ENCODE measurements at regions not wholly inside any gene's neighbourhood (a gene's known extent, or its start where the extent isn't known, plus 50 kb on each side); places are given as distances from the start of the nearest gene placed in this dataset.

DNA sequence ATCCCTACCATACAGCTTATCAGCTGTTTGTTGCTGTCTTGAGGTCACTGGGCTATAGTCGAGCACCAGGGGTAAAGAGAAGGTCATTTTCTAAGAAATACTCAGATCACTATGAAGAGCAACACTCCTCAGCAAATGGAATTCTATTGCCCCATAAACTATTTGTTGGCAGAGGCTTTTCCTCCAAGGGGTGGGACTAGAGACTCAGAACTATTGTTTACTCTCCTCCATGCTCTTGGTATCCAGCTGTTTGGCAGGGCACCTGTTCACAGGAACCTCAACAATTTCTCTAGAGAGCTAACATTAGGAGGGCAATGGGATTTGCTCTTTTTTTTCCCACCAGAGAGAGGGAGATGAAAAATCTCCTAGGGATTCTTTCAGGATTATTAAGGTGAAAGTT, 249.1 kb upstream of the SPRED2 start:
- Histone ChIP-seq H3K9me3 (no peaks in the 10 kb centered on the region), H3K4me3 (no peak overlapping the region)

DNA sequence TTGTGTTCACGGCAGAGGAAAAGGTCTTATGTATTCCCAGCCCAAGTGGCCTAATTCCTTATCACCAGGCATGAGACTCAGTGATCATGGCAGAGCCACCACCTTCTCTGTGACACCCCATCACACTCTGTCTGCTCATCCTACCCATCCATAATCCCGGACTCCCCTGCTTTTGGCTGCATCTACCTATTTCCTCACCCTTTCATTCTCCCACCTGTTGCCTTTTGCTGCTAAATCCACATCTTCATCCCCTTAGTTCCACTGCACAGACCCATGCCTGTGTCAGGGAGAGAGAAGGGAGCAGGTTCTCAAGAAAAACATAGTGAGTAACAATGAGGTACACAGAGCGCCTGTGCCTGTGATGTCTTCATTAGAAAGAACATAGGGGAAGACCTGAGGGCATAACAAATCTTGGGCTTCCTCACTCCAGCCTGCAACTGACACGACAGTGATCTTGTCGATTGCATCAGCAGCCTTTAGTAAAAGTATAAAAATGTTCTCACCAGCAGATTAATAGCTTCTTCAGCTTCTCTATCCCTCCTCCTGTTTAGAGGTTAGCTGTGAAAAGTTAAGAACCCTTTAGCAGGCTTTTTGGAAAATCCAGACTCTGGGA, 246.5 kb upstream of the SPRED2 start:
- Histone ChIP-seq H3K27me3 (no peaks in the 10 kb centered on the region), H3K36me3 (no peaks in the 10 kb centered on the region), H3K4me3 (no peak overlapping the region), H3K4me1 (no peaks in the 10 kb centered on the region), H3K9me3 (no peaks in the 10 kb centered on the region), H3K27ac (no peak overlapping the region)
- DNase-seq (ENCODE audit: low spot score in 2 of 2): no peak
- intact Hi-C loops (cut with DNase I): no loop called here
- no peak for TF ChIP-seq CTCF (IDR thresholded peaks at IDR 0.05)

More for the DNA sequence above, 249.1 kb upstream of the SPRED2 start:
- Histone ChIP-seq H3K36me3 (no peaks in the 10 kb centered on the region), H3K27me3 (no peaks in the 10 kb centered on the region), H3K4me1 (no peaks in the 10 kb centered on the region), H3K27ac (no peak overlapping the region)
- DNase-seq (ENCODE audit: low spot score in 2 of 2): no peak
- intact Hi-C loops (cut with DNase I): no loop called here
- TF ChIP-seq CTCF (IDR thresholded peaks at IDR 0.05): no peak

DNA sequence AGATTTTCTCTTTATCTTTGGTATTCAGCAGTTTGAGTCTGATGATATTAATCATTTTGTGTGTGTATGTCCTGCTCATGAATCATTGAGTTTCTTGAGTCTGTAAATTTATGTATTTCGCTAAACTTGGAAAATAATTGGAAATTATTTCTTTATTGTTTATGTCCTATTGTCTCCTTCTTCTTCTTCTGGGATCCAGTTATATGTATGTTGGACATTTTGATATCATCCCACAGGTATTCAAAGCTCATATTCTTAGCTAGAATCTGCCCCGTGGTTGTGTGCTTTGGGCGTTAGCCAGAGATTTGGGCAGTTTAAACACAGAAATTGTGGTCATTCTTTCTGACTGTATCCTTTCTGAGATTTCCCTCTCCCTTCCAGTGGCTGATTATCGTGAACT, 243.0 kb upstream of the SPRED2 start:
- no peak for TF ChIP-seq CTCF (IDR thresholded peaks at IDR 0.05)
- H3K36me3 ChIP-seq: no peaks in the 10 kb centered on the region
- no peak overlapping the region for H3K27ac ChIP-seq
- no peaks in the 10 kb centered on the region for H3K9me3 ChIP-seq
- H3K27me3 ChIP-seq: no peaks in the 10 kb centered on the region
- H3K4me3 ChIP-seq: no peak overlapping the region
- intact Hi-C loops (cut with DNase I): no loop called here
- no peaks in the 10 kb centered on the region for H3K4me1 ChIP-seq
- DNase-seq (ENCODE audit: low spot score in 2 of 2): no peak

GRCh38 chr2:65671670-65672242, 239.4 kb upstream of the SPRED2 start:
- no peak overlapping the region for H3K27ac ChIP-seq
- H3K4me1 ChIP-seq: no peaks in the 10 kb centered on the region
- H3K4me3 ChIP-seq: no peak overlapping the region
- intact Hi-C loops (cut with DNase I): no loop called here
- DNase-seq (ENCODE audit: low spot score in 2 of 2): no peak
- TF ChIP-seq CTCF (IDR thresholded peaks at IDR 0.05): no peak
- no peaks in the 10 kb centered on the region for H3K9me3 ChIP-seq
- H3K36me3 ChIP-seq: no peaks in the 10 kb centered on the region
- H3K27me3 ChIP-seq: no peaks in the 10 kb centered on the region

GRCh38 chr2:65669574-65669973, 237.2 kb upstream of the SPRED2 start:
- DNase-seq (ENCODE audit: low spot score in 2 of 2): no peak
- no peak overlapping the region for H3K4me3 ChIP-seq
- H3K4me1 ChIP-seq: no peaks in the 10 kb centered on the region
- H3K27me3 ChIP-seq: no peaks in the 10 kb centered on the region
- H3K9me3 ChIP-seq: no peaks in the 10 kb centered on the region
- TF ChIP-seq CTCF (IDR thresholded peaks at IDR 0.05): no peak
- H3K36me3 ChIP-seq: no peaks in the 10 kb centered on the region
- intact Hi-C loops (cut with DNase I): no loop called here
- H3K27ac ChIP-seq: no peak overlapping the region

GRCh38 chr2:65668744-65669143, 236.3 kb upstream of the SPRED2 start:
- intact Hi-C loops (cut with DNase I): no loop called here
- Histone ChIP-seq H3K27ac (no peak overlapping the region), H3K36me3 (no peaks in the 10 kb centered on the region), H3K4me1 (no peaks in the 10 kb centered on the region), H3K9me3 (no peaks in the 10 kb centered on the region), H3K27me3 (no peaks in the 10 kb centered on the region), H3K4me3 (no peak overlapping the region)
- no peak for DNase-seq (ENCODE audit: low spot score in 2 of 2)
- no peak for TF ChIP-seq CTCF (IDR thresholded peaks at IDR 0.05)

Measured in ascending aorta (tissue), 2 donors.